NCI-H1694 (cell line): ENCODE measurements at regions not wholly inside any gene's neighbourhood (a gene's known extent, or its start where the extent isn't known, plus 50 kb on each side); places are given as distances from the start of the nearest gene placed in this dataset.

Experiments
- DNase-seq: peaks from one replicate; lab custom pipeline; 2025; lab: John Stamatoyannopoulos, UW

- no peak for DNase-seq
These were observed 51.3 kb upstream of the EIF2S2 start for GRCh38 chr20:34163307-34163706.

- no peak for DNase-seq
These were observed 52.4 kb upstream of the EIF2S2 start for GRCh38 chr20:34164381-34164984.

DNA sequence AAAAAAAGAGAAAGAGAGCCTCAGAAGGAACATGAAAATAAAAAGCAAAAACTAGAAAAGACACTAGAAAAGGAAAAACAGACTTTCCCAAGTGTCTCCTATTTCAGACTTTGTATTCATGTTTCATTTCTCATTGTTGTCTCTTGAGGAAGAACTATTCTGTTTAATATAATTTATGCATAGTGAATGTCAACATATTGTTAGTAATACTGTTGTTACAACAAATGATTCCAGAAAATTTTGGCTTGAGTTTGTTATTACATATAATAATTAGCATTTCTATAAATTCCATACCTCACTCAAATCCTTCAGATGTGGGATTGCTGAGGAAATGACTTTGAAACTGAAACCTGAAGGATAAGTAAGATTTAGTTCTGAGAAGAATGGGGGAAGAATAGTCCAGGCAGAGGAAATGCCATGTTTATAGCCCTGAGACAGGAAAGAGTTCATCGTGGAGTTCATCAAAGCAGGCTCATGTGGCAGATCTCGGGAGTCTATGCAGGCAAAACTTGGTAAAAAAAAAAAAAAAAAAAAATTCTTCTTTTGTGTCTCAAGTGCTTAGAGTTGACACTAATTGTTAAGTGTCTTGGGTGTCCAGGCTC lies 53.1 kb upstream of the EIF2S2 start:
- DNase-seq: no peak

GRCh38 chr20:34171640-34172039 lies 59.6 kb upstream of the EIF2S2 start:
- DNase-seq: no peak

GRCh38 chr20:34172926-34173325 lies 60.9 kb upstream of the EIF2S2 start:
- DNase-seq: no peak

DNA sequence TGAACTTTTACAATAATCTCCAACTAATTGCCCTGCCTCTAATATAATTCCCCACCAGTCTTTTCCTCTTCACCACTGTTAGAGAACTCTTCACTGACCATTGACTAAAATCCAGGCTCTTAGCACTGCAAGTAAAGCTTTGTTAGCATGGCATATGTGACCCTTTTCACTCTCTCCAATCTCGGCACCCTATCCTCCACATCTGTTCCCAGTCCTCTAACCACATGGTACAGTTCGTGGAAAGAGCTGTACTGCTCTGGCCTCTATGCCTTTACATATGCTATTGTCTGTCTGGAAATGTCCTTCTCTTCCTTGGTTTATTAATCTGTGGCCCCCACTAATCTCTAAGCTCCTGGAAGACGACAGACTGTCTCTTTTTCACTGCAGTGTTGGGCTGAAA lies 63.0 kb upstream of the EIF2S2 start:
- DNase-seq: no peak

DNA sequence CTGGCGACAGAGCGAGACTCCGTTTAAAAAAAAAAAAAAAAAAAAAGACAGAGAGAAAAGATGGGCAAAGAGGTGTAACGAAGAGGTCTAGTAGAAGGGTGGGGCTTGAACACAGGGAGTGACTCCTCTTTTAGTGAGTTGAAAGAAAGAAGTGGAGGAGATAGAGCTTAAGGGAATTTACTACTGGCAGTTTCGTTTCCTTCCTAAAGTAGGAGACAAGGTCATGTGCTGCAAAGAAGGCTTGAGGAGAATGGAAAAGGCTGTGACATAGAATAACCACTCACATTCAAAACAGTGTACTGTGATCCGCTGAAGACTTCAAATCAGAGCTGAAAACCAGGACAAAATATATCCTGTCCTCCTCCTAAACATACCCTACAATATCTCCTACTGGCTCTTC lies 63.8 kb upstream of the EIF2S2 start:
- DNase-seq: no peak

DNA sequence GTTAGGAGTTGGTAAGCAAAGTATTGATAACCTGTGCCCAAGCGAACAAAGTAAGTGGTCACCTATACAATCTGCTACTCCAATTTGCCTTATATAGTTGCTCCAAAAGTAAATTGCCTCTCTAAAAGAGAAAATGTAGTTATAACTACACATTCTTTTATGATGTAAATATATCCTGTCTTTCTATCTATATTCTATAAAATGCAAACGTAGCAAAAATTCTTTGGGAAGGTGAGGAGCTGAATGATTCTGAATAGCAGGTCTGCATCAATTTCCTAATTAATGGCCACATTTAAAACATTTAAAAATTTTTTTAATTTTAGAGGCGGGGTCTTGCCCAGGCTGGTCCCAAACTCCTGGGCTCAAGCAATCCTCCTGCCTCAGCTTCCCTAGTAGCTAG lies 64.2 kb upstream of the ASIP start:
- no peak for DNase-seq

- DNase-seq: no peak
These were observed 61.4 kb upstream of the ASIP start for GRCh38 chr20:34179637-34180360.

- DNase-seq: no peak
These were observed 60.6 kb upstream of the ASIP start for GRCh38 chr20:34180460-34181120.

DNA sequence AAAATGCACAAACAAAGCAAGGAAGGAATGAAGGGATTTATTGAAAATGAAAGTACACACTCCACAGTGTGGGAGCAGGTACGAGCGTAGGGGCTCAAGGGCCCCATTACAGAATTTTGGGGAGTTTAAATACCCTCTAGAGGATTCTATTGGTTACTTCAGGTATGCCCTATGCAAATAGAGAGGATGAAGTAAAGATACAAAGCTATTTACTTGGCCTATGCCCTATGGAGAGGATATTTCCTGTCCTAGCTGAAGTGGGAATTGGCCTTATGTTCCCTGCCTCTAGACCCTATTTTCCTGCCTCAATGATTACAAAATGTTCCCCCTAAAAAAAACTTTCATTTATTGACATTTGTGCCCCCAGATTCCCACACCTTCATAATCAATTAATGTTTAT lies 59.7 kb upstream of the ASIP start:
- DNase-seq: no peak

GRCh38 chr20:34185766-34186620 lies 55.2 kb upstream of the ASIP start:
- DNase-seq: no peak

- no peak for DNase-seq
These were observed 51.6 kb upstream of the ASIP start for GRCh38 chr20:34189572-34190163.

DNA sequence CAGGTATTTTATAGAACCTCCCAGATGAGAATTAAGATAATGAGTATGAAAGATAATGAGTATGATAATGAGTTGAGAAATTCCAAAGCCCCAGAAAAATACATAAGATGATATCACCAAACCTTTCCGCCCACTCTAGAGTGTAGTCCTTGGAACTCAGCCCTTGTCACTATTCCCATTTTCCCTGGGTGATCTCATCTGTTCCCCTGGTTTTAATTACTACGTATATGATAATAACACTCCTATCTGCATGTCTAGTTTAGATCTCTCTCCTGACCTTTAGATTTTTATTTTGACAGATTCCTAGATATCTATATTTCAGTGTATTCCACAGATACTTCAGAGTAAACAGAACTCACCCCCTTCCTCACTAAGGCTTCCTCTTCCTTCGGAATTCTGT lies 51.0 kb upstream of the ASIP start:
- no peak for DNase-seq

DNA sequence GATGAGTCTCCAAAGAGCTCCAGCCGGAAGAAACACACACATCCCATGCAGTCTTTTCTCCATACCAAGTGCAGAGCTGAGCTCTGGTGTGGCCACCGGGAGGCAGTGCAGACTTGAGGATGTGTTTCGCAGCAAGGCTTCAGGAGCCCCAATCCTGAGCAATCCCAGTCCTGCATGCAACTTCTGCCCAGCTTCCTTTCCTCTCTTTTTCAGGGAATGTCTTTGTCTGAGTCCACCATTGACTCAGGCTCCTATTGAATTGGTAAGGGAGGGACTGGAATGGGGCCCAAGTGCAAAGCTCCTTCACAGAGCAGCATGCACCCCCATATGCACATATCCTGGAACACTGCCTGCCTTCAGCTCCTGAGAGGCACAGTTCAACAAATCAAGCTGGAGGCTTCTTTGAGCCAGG lies 50.5 kb upstream of the ASIP start:
- peak; percentile 55 for DNase-seq
